Astrocyte (in vitro differentiated cells and primary cell): ENCODE measurements at regions not wholly inside any gene's neighbourhood (a gene's known extent, or its start where the extent isn't known, plus 50 kb on each side); places are given as distances from the start of the nearest gene placed in this dataset.

ENCODE experiments used
- CTCF ChIP-seq: IDR thresholded peaks from 2 replicates; pipeline ENCODE4 v1.5.1; 2011; ENCODE audit warnings: low read depth, mild to moderate bottlenecking, inconsistent platforms, low read length, moderate library complexity; ENCODE audit not compliant: insufficient read depth
- EZH2 ChIP-seq: IDR thresholded peaks from 2 replicates; pipeline ENCODE4 v1.6.1; 2012; ENCODE audit warnings: mild to moderate bottlenecking, low read length, inconsistent platforms; ENCODE audit not compliant: insufficient read depth

- TF ChIP-seq CTCF (no peak), EZH2 (no peak)
These were observed 490.9 kb downstream of the REEP3 start for GRCh38 chr10:64011912-64012714.
